ENCODE measurements at regions not wholly inside any gene's neighbourhood (a gene's known extent, or its start where the extent isn't known, plus 50 kb on each side); places are given as distances from the start of the nearest gene placed in this dataset.
A peak's percentile ranks its signal among the peaks of the same experiment; 100 is the strongest.

- Histone ChIP-seq H2AK5ac (ENCODE audit: low read length, severe bottlenecking) (no peak overlapping the region), H3K79me1 (replicated peaks; ENCODE audit: low read length, poor library complexity, severe bottlenecking) (no peaks in the 10 kb centered on the region), H3K27me3 (ENCODE audit: control insufficient read depth in 1 of 2, insufficient read depth in 1 of 2, low read length in 2 of 2) (no peaks in the 10 kb centered on the region), H3K36me3 (ENCODE audit: control insufficient read depth in 1 of 2, insufficient read depth in 2 of 2, low read depth in 1 of 2, low read length in 2 of 2) (no peaks in the 10 kb centered on the region), H3K23ac (ENCODE audit: low read length in 2 of 2) (no peak overlapping the region), H2AFZ (ENCODE audit: low read depth, low read length) (no peak overlapping the region), H2BK12ac (ENCODE audit: low read length in 2 of 2) (no peak overlapping the region), H3K9ac (ENCODE audit: low read length) (no peak overlapping the region), H2BK120ac (ENCODE audit: low read depth, low read length) (no peak overlapping the region), H2BK15ac (ENCODE audit: low read depth, poor library complexity, severe bottlenecking) (no peak overlapping the region), H3K27ac (ENCODE audit: low read length, poor library complexity, severe bottlenecking) (no peak overlapping the region), H2BK5ac (ENCODE audit: low read depth, low read length, poor library complexity, severe bottlenecking) (no peak overlapping the region), H3K4me1 (ENCODE audit: control insufficient read depth, insufficient read depth, low read depth, low read length) (no peaks in the 10 kb centered on the region), H4K8ac (ENCODE audit: low read length) (no peak overlapping the region), H3K4ac (ENCODE audit: low read depth in 1 of 2, low read length in 2 of 2) (no peak overlapping the region), H3K14ac (ENCODE audit: low read length in 2 of 2) (no peak overlapping the region), H3K18ac (ENCODE audit: low read depth in 1 of 2, low read length in 2 of 2) (no peak overlapping the region), H3K9me3 (ENCODE audit: control insufficient read depth, low read length) (peaks cover 24% of the 10 kb centered on the region), H3K4me2 (ENCODE audit: low read length, poor library complexity, severe bottlenecking) (no peak overlapping the region), H4K91ac (ENCODE audit: low read length) (no peak overlapping the region), H3K4me3 (ENCODE audit: insufficient read depth in 1 of 2, low read depth in 1 of 2, low read length in 2 of 2) (no peak overlapping the region)
- WGBS: 100% methylated on average over 2 of the region's 3 CpGs
- no peak for DNase-seq
Observed at GRCh38 chr9:13873203-13873602, 440.7 kb downstream of the NFIB start.

DNA sequence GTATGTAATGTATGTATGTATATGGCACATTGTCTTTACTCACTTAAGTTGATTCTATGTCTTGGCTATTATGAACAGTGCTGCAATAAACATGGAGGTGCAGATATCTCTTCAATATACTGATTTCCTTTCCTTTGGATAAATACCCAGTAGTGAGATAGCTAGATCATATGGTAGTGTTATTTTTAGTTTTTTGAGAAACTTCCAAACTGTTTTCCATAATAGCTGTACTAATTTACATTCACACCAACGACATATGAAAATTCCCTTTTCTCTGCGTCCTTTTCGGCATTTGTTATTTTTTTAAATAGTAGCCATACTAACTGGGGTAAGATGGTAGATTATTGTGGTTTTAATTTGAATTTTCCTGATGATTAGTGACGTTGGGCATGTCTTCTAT is 445.6 kb downstream of the NFIB start:
- Histone ChIP-seq H3K27ac (ENCODE audit: low read length, poor library complexity, severe bottlenecking) (no peak overlapping the region), H3K4ac (ENCODE audit: low read depth in 1 of 2, low read length in 2 of 2) (no peak overlapping the region), H3K9me3 (ENCODE audit: control insufficient read depth, low read length) (peaks cover 3% of the 10 kb centered on the region), H3K4me3 (ENCODE audit: insufficient read depth in 1 of 2, low read depth in 1 of 2, low read length in 2 of 2) (no peak overlapping the region), H4K91ac (ENCODE audit: low read length) (no peak overlapping the region), H3K9ac (ENCODE audit: low read length) (no peak overlapping the region), H3K27me3 (ENCODE audit: control insufficient read depth in 1 of 2, insufficient read depth in 1 of 2, low read length in 2 of 2) (no peaks in the 10 kb centered on the region), H4K8ac (ENCODE audit: low read length) (no peak overlapping the region), H2BK15ac (ENCODE audit: low read depth, poor library complexity, severe bottlenecking) (no peak overlapping the region), H3K4me1 (ENCODE audit: control insufficient read depth, insufficient read depth, low read depth, low read length) (no peaks in the 10 kb centered on the region), H2BK120ac (ENCODE audit: low read depth, low read length) (no peak overlapping the region), H2AFZ (ENCODE audit: low read depth, low read length) (no peak overlapping the region), H3K36me3 (ENCODE audit: control insufficient read depth in 1 of 2, insufficient read depth in 2 of 2, low read depth in 1 of 2, low read length in 2 of 2) (no peaks in the 10 kb centered on the region), H3K18ac (ENCODE audit: low read depth in 1 of 2, low read length in 2 of 2) (no peak overlapping the region), H2BK12ac (ENCODE audit: low read length in 2 of 2) (no peak overlapping the region), H2BK5ac (ENCODE audit: low read depth, low read length, poor library complexity, severe bottlenecking) (no peak overlapping the region), H2AK5ac (ENCODE audit: low read length, severe bottlenecking) (no peak overlapping the region), H3K23ac (ENCODE audit: low read length in 2 of 2) (no peak overlapping the region), H3K79me1 (replicated peaks; ENCODE audit: low read length, poor library complexity, severe bottlenecking) (no peaks in the 10 kb centered on the region), H3K14ac (ENCODE audit: low read length in 2 of 2) (no peak overlapping the region), H3K4me2 (ENCODE audit: low read length, poor library complexity, severe bottlenecking) (no peak overlapping the region)
- DNase-seq: no peak
- WGBS: 71% methylated on average over 3 of the region's 4 CpGs

DNA sequence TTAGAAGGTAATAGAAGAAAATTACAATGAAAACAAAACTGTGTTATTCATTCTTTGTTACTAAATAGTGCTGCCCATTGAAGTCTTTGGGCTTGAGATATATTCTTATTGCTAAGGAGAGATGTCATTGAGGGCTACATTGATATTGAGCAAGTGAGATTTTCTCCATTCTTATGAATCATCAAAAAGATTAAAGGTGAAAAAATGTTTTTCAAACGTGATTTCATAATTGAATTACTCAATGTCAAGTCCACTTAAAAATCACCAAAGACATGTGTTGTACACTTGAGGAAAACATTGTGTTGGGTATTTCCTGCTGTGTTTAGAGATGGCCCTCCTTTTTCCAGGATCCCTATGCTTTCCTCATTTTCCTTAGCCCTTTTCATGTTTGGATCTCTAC is 448.1 kb downstream of the NFIB start:
- Histone ChIP-seq H3K27ac (ENCODE audit: low read length, poor library complexity, severe bottlenecking) (no peak overlapping the region), H2BK120ac (ENCODE audit: low read depth, low read length) (no peak overlapping the region), H4K8ac (ENCODE audit: low read length) (no peak overlapping the region), H3K79me1 (replicated peaks; ENCODE audit: low read length, poor library complexity, severe bottlenecking) (no peaks in the 10 kb centered on the region), H2BK5ac (ENCODE audit: low read depth, low read length, poor library complexity, severe bottlenecking) (no peak overlapping the region), H3K18ac (ENCODE audit: low read depth in 1 of 2, low read length in 2 of 2) (no peak overlapping the region), H2AK5ac (ENCODE audit: low read length, severe bottlenecking) (no peak overlapping the region), H3K14ac (ENCODE audit: low read length in 2 of 2) (no peak overlapping the region), H3K23ac (ENCODE audit: low read length in 2 of 2) (no peak overlapping the region), H4K91ac (ENCODE audit: low read length) (no peak overlapping the region), H3K9ac (ENCODE audit: low read length) (no peak overlapping the region), H2BK15ac (ENCODE audit: low read depth, poor library complexity, severe bottlenecking) (no peak overlapping the region), H3K4ac (ENCODE audit: low read depth in 1 of 2, low read length in 2 of 2) (no peak overlapping the region), H2AFZ (ENCODE audit: low read depth, low read length) (no peak overlapping the region), H3K4me3 (ENCODE audit: insufficient read depth in 1 of 2, low read depth in 1 of 2, low read length in 2 of 2) (no peak overlapping the region), H2BK12ac (ENCODE audit: low read length in 2 of 2) (no peak overlapping the region), H3K27me3 (ENCODE audit: control insufficient read depth in 1 of 2, insufficient read depth in 1 of 2, low read length in 2 of 2) (no peaks in the 10 kb centered on the region), H3K4me2 (ENCODE audit: low read length, poor library complexity, severe bottlenecking) (no peak overlapping the region), H3K9me3 (ENCODE audit: control insufficient read depth, low read length) (no peaks in the 10 kb centered on the region), H3K4me1 (ENCODE audit: control insufficient read depth, insufficient read depth, low read depth, low read length) (no peaks in the 10 kb centered on the region), H3K36me3 (ENCODE audit: control insufficient read depth in 1 of 2, insufficient read depth in 2 of 2, low read depth in 1 of 2, low read length in 2 of 2) (no peaks in the 10 kb centered on the region)
- no CpG with 5 or more reads among the region's 1 CpG for WGBS
- DNase-seq: no peak

- no peaks in the 10 kb centered on the region for H3K9me3 ChIP-seq (ENCODE audit: control insufficient read depth, low read length)
- no peak overlapping the region for H3K27ac ChIP-seq (ENCODE audit: low read length, poor library complexity, severe bottlenecking)
- no peak overlapping the region for H4K8ac ChIP-seq (ENCODE audit: low read length)
- H3K4me2 ChIP-seq (ENCODE audit: low read length, poor library complexity, severe bottlenecking): no peak overlapping the region
- H3K27me3 ChIP-seq (ENCODE audit: control insufficient read depth in 1 of 2, insufficient read depth in 1 of 2, low read length in 2 of 2): no peaks in the 10 kb centered on the region
- H2BK120ac ChIP-seq (ENCODE audit: low read depth, low read length): no peak overlapping the region
- H3K14ac ChIP-seq (ENCODE audit: low read length in 2 of 2): no peak overlapping the region
- no peak overlapping the region for H3K4ac ChIP-seq (ENCODE audit: low read depth in 1 of 2, low read length in 2 of 2)
- no peak overlapping the region for H3K18ac ChIP-seq (ENCODE audit: low read depth in 1 of 2, low read length in 2 of 2)
- no peak overlapping the region for H3K23ac ChIP-seq (ENCODE audit: low read length in 2 of 2)
- no peak overlapping the region for H2AFZ ChIP-seq (ENCODE audit: low read depth, low read length)
- no peaks in the 10 kb centered on the region for H3K79me1 ChIP-seq (replicated peaks; ENCODE audit: low read length, poor library complexity, severe bottlenecking)
- H3K4me1 ChIP-seq (ENCODE audit: control insufficient read depth, insufficient read depth, low read depth, low read length): no peaks in the 10 kb centered on the region
- H3K36me3 ChIP-seq (ENCODE audit: control insufficient read depth in 1 of 2, insufficient read depth in 2 of 2, low read depth in 1 of 2, low read length in 2 of 2): no peaks in the 10 kb centered on the region
- no peak overlapping the region for H2BK12ac ChIP-seq (ENCODE audit: low read length in 2 of 2)
- no peak for DNase-seq
- peak overlapping the region; percentile 65 for H3K9ac ChIP-seq (ENCODE audit: low read length)
- no peak overlapping the region for H2AK5ac ChIP-seq (ENCODE audit: low read length, severe bottlenecking)
- no peak overlapping the region for H2BK5ac ChIP-seq (ENCODE audit: low read depth, low read length, poor library complexity, severe bottlenecking)
- H2BK15ac ChIP-seq (ENCODE audit: low read depth, poor library complexity, severe bottlenecking): no peak overlapping the region
- no peak overlapping the region for H4K91ac ChIP-seq (ENCODE audit: low read length)
- WGBS: 72% methylated on average over 1 of the region's 1 CpG
- H3K4me3 ChIP-seq (ENCODE audit: insufficient read depth in 1 of 2, low read depth in 1 of 2, low read length in 2 of 2): no peak overlapping the region
Observed at GRCh38 chr9:13863112-13863511, 450.8 kb downstream of the NFIB start.
